DND-41 (cell line): ENCODE measurements at regions not wholly inside any gene's neighbourhood (a gene's known extent, or its start where the extent isn't known, plus 50 kb on each side); places are given as distances from the start of the nearest gene placed in this dataset.

Experiments
- ATAC-seq: fragments of 200-7000 bp; cut with Tn5 transposase; 3 replicates; pipeline ENCODE4 v1.9.1; 2021; ENCODE audit warnings: low read depth; ENCODE audit not compliant: insufficient read depth
- DNase-seq: peaks from one replicate; pipeline ENCODE4 v3.0.0-alpha.2; 2020
- H2AFZ ChIP-seq: 2 replicates; pipeline ENCODE4 v1.6.0; 2012; ENCODE audit warnings: low read depth, low read length
- H3K27ac ChIP-seq: 2 replicates; pipeline ENCODE4 v1.5.1; 2012; ENCODE audit warnings: low read length, inconsistent platforms
- H3K27me3 ChIP-seq: fragments of 200-600 bp; sonication (generic); 2 replicates; pipeline ENCODE4 v1.6.0; 2012; ENCODE audit warnings: low read length, mild to moderate bottlenecking, inconsistent platforms; ENCODE audit not compliant: insufficient read depth, poor library complexity
- H3K36me3 ChIP-seq: 2 replicates; pipeline ENCODE4 v1.5.1; 2012; ENCODE audit warnings: low read length, inconsistent platforms; ENCODE audit not compliant: insufficient read depth
- H3K4me1 ChIP-seq: 2 replicates; pipeline ENCODE4 v1.5.1; 2012; ENCODE audit warnings: mild to moderate bottlenecking, low read length; ENCODE audit not compliant: insufficient read depth
- H3K4me2 ChIP-seq: 2 replicates; pipeline ENCODE4 v1.6.0; 2012; ENCODE audit warnings: mild to moderate bottlenecking, moderate library complexity, low read length, inconsistent platforms; ENCODE audit not compliant: insufficient read depth
- H3K4me3 ChIP-seq, 2 experiments: fragments of 200-600 bp in 1 of 2; shearing (Covaris generic) in 1 of 2; 2 replicates each; pipeline ENCODE4 v1.5.1; 2012 to 2016; ENCODE audit warnings: inconsistent platforms in 2 of 2, low read length in 2 of 2, mild to moderate bottlenecking in 2 of 2, low read depth in 1 of 2, moderate library complexity in 1 of 2
- H3K79me2 ChIP-seq: 2 replicates; pipeline ENCODE4 v1.6.0; 2012; ENCODE audit warnings: low read length, inconsistent platforms; ENCODE audit not compliant: insufficient read depth
- H3K9ac ChIP-seq: 2 replicates; pipeline ENCODE4 v1.6.0; 2012; ENCODE audit warnings: low read depth, mild to moderate bottlenecking, inconsistent platforms, low read length, moderate library complexity
- H3K9me3 ChIP-seq: 2 replicates; pipeline ENCODE4 v1.5.1; 2012; ENCODE audit warnings: low read length, moderate library complexity, mild to moderate bottlenecking, inconsistent platforms; ENCODE audit not compliant: insufficient read depth, severe bottlenecking
- H4K20me1 ChIP-seq: 2 replicates; pipeline ENCODE4 v1.6.0; 2012; ENCODE audit warnings: low read length; ENCODE audit not compliant: insufficient read depth
- CTCF ChIP-seq: IDR thresholded peaks from 2 replicates; pipeline ENCODE4 v1.5.1; 2012; ENCODE audit warnings: borderline replicate concordance, low read length, moderate library complexity, mild to moderate bottlenecking; ENCODE audit not compliant: poor library complexity, severe bottlenecking; ENCODE audit errors: extremely low read depth
- EZH2 ChIP-seq: IDR thresholded peaks from 3 replicates; pipeline ENCODE4 v1.6.1; 2012; ENCODE audit warnings: borderline replicate concordance, low read depth, mild to moderate bottlenecking, moderate library complexity, low read length, inconsistent platforms; ENCODE audit not compliant: severe bottlenecking

DNA sequence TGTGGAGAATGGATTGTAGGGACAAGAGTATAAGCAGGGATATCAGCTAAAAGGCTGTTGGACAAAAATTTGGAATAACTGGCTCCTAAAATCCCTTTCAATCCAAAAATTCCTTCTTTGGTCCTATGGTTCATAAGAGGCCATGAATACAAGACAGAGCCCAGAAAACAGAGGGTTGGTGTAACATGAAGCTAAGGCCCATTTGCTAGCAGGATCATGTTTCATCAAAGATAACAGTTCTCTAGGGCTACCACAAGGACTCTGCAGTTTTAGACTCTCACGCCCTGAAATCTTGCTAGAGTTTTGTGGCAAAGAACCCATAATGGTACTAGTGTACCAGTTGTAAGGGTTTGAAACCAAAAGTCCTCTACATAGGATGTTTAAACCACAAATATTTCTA lies 327.8 kb upstream of the TBX18 start:
- Histone ChIP-seq H3K9me3 (no peaks in the 10 kb centered on the region), H2AFZ (no peak overlapping the region), H3K9ac (no peak overlapping the region), H3K79me2 (no peaks in the 10 kb centered on the region), H4K20me1 (no peaks in the 10 kb centered on the region), H3K27ac (no peak overlapping the region), H3K4me2 (no peak overlapping the region), H3K4me1 (no peaks in the 10 kb centered on the region), H3K36me3 (no peaks in the 10 kb centered on the region), H3K27me3 (no peaks in the 10 kb centered on the region), H3K4me3 (no peak overlapping the region)
- TF ChIP-seq CTCF (no peak), EZH2 (no peak)
- no peak for ATAC-seq
- no peak for DNase-seq

GRCh38 chr6:85089255-85089654 lies 324.9 kb upstream of the TBX18 start:
- Histone ChIP-seq H3K4me1 (no peaks in the 10 kb centered on the region), H3K27me3 (no peaks in the 10 kb centered on the region), H3K9ac (no peak overlapping the region), H3K36me3 (no peaks in the 10 kb centered on the region), H4K20me1 (no peaks in the 10 kb centered on the region), H3K27ac (no peak overlapping the region), H3K79me2 (no peaks in the 10 kb centered on the region), H3K4me2 (no peak overlapping the region), H3K9me3 (no peaks in the 10 kb centered on the region), H2AFZ (no peak overlapping the region), H3K4me3 (no peak overlapping the region)
- ATAC-seq (no peak), DNase-seq (no peak)
- TF ChIP-seq EZH2, result no peak
- TF ChIP-seq CTCF, result no peak

- no peak for DNase-seq
- Histone ChIP-seq H3K27me3 (no peaks in the 10 kb centered on the region), H3K4me3 (no peak overlapping the region), H2AFZ (no peak overlapping the region), H3K4me2 (no peak overlapping the region), H3K27ac (no peak overlapping the region), H3K9ac (no peak overlapping the region), H4K20me1 (no peaks in the 10 kb centered on the region), H3K79me2 (no peaks in the 10 kb centered on the region), H3K9me3 (no peaks in the 10 kb centered on the region), H3K36me3 (no peaks in the 10 kb centered on the region), H3K4me1 (no peaks in the 10 kb centered on the region)
- TF ChIP-seq CTCF (no peak), EZH2 (no peak)
- no peak for ATAC-seq
Measured at GRCh38 chr6:85085875-85086274, 321.5 kb upstream of the TBX18 start.

DNA sequence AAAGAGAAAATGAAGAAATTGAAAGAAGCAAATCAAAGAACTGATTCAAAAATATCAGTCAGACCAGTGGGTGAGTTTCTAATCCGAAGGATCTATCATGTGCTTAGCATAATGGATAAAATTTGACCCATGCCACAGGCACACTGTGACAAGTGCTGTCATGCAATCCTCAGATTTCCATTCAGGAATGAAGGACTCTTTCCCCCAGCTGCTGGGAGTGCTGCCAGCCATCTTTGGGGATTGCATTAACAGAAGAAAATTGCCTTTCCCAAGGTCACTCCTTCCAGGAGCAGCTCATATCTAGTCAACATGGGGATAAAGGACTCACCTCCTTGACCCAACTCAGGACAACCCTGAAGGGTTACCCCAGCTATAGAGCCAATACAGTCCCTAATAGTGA lies 316.7 kb upstream of the TBX18 start:
- no peak overlapping the region for H2AFZ ChIP-seq
- TF ChIP-seq CTCF, result no peak
- no peak for TF ChIP-seq EZH2
- H3K4me1 ChIP-seq, result no peaks in the 10 kb centered on the region
- H3K9me3 ChIP-seq, result no peaks in the 10 kb centered on the region
- no peaks in the 10 kb centered on the region for H3K79me2 ChIP-seq
- no peaks in the 10 kb centered on the region for H3K27me3 ChIP-seq
- H3K9ac ChIP-seq, result no peak overlapping the region
- H3K4me2 ChIP-seq, result no peak overlapping the region
- H4K20me1 ChIP-seq, result no peaks in the 10 kb centered on the region
- no peak overlapping the region for H3K27ac ChIP-seq
- H3K36me3 ChIP-seq, result no peaks in the 10 kb centered on the region
- ATAC-seq (no peak), DNase-seq (no peak)
- H3K4me3 ChIP-seq, result no peak overlapping the region
